HG03520 (cell line): ENCODE measurements at regions not wholly inside any gene's neighbourhood (a gene's known extent, or its start where the extent isn't known, plus 50 kb on each side); places are given as distances from the start of the nearest gene placed in this dataset.

Experiments
- ATAC-seq: cut with Tn5 transposase; IDR thresholded peaks from one replicate; pipeline ENCODE4 v1.9.1; 2021; ENCODE audit warnings: mild to moderate bottlenecking, moderate library complexity; ENCODE audit not compliant: unreplicated experiment

DNA sequence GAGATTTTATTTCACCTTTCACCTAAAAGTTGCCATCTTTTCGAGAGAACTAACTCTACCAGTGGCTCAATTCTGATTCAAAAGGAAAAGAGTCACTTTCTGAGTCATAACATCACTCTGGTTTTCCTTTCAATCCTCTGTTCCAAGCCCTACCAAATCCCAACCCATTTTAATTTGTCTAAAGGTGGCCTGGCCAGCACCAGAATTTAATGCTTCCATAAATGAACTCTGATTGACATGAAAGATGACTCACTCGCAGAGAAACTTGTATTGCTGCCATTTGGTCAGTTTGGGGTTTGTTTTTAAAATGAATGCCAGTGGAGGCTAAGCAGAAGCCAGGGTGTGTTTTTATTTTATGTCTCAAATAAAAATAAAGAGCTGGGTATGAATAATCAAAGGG, 117.4 kb upstream of the SOX5 start:
- ATAC-seq, result no peak

DNA sequence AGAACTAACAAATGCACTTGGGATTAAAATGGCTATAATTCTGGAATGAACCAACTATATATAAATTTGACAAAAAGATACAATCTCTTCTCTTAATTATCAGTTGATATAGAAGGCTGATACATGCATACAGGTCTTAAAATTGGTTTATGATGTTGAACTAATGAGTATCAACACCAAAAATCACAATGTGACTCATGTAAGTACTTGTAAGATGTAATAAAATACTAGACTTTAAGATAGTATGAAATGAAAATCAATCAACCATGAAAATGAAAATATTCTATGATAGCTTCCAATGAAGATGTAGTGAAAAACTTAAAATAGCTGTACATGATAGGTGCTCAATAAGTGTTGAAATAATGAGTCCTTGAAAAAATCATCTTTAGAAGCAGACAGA, 116.6 kb upstream of the SOX5 start:
- no peak for ATAC-seq

DNA sequence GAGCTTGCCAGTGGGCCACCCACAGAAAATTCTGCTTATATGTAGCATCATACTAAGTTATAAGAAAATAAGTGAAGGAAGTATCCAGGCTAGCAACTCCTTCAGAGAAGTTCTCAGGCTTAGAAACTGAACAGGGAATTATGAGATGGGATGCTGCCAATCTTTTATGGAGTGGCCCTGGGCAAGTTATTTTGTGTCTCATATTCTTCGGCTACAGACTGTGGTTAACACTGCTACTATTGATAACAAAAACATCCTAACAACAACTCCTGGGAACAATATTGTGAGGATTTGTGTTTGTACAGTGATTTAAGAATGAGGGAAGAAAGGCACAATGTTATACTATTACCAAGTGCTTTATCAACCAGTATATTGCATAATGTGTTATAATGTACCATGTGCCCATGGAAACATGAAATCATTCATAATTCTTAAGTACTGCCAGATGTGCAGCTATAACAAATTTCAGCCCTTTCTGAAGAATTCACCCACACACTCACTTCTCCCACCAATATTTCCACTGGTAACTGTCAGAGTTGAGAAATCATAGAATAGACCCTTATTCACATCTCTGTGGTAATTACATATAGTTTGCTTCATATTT, 113.3 kb upstream of the SOX5 start:
- no peak for ATAC-seq

DNA sequence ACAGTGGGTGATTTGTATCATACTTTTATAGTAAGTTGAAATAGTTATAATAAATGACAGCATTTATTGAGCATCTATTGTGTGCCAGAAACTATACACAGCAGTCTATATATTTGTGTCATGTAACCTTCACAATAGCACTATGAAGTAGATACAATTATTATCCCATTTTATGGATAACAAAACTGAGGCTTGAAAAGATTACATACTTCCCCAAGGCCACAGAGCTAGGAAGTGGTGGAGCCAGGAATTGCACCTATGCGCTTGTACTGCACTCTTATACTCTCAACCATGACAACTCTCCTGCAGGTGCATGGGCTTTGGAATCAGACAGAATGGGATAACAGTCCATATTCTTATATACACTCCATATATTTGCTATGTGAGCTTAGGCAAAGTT, 110.6 kb upstream of the SOX5 start:
- no peak for ATAC-seq

GRCh38 chr12:24057920-24058476, 108.5 kb upstream of the SOX5 start:
- no peak for ATAC-seq

GRCh38 chr12:24055747-24056146, 106.3 kb upstream of the SOX5 start:
- ATAC-seq, result no peak

DNA sequence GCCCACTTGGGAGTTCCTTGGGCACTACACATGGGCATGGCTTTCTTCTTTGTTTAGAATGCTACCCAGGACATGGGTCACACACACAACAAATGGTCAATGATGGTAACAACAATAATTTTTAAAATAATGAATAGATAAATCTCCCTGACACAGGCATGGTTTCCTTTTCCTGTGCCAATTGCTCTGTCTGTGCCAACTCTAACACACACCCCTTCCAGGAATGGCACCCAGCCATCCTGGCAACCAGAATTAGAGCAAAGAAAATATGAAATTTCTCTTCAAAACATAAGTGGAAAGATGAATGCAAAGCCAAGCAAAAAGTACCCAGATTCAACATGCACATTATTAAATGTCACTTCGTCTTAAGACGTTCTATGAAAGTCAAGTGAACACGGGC, 104.9 kb upstream of the SOX5 start:
- ATAC-seq, result no peak

DNA sequence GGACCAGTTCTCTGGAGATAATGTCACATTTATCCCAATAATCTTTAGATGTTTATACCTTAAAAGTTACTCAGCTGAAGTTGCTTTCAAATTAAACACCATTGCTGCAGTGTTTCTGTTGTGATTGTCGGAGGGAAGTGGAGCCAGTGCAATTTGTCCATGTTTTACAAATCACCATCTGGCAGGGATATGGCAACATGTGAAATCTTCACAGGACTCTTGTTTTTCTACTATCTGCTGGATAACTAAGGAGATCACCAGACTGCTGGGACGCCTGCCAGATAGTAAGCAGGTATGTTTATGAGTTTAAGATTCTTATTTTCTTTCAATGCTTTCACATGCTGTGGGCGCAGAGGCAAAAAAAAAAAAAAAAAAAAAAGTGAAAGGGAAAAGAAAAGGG, 100.3 kb upstream of the SOX5 start:
- ATAC-seq, result no peak

DNA sequence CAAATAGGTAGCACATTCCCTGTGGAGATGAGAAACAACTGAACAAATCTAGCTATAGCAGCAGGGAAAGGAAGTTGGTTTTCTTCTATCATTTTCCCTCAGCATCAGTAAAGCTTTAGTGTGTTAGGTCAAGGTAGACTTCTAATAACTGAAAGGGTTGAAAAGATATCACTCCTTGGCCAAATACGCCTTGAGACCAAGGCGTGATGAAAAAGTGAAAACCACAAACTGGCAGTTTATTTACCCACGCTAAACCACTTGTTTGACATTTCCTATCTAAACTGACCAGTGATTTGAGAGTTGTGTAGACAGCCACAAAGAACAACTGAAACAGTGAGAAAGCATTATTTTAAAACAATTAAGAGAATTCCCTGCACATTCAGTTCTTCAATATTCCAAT, 99.6 kb upstream of the SOX5 start:
- ATAC-seq, result no peak

DNA sequence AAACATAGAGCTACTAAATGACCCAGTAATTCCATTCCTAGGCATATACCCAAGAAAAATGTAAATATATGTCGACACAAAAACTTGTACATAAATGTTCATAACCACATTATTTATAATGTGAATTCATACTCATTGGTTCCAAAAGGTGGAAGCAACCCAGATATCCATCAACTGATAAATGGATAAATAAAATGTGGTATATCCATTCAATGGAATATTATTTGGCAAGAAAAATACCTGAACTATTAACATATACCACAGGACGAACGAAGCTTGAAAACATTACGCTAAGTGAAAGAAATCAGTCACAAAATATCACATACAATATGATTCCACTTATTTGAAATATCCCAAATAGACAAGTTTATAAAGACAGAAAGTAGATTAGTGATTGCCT, 99.0 kb upstream of the SOX5 start:
- ATAC-seq, result no peak

DNA sequence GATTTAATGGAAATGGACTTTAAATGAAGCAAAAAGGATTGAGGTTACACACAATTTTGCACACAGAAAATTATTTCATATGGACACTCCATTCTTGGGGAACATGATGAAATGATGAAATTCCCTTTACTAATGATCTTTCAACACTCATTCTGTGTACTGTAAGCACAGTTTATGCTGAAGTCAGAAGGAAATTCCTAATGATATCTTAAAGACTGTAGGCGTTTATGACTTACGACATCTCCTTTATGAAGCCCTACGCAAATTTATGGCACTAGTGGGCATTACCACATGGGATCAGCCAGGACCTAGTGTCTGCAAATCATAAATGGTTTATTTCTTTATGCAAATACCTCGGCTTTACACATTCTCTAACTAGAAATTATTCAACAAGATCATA, 97.9 kb upstream of the SOX5 start:
- ATAC-seq, result no peak

GRCh38 chr12:24045816-24046257, 96.4 kb upstream of the SOX5 start:
- ATAC-seq, result no peak

GRCh38 chr12:24044941-24045703, 95.7 kb upstream of the SOX5 start:
- ATAC-seq, result no peak

- ATAC-seq, result no peak
Measured at GRCh38 chr12:24042651-24043050, 93.2 kb upstream of the SOX5 start.

DNA sequence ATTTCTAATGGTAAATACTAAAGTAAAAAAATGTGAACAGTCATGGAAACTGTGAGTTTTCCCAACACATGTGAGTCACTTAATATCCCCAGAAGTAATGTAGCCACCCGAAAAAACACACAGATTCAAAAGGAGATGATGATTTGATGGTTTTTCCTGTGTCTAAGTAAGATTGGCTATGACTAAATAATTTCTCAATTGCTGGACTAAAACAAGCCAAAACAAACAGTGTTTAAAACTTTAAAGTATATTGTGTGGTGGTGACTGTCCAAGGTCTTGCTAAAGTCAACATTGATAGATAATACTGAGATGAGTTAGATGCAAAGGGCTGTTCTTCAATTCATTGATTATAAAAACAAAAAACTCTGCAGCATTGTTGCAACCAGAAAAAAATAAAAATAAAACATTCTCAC, 89.6 kb upstream of the SOX5 start:
- no peak for ATAC-seq

DNA sequence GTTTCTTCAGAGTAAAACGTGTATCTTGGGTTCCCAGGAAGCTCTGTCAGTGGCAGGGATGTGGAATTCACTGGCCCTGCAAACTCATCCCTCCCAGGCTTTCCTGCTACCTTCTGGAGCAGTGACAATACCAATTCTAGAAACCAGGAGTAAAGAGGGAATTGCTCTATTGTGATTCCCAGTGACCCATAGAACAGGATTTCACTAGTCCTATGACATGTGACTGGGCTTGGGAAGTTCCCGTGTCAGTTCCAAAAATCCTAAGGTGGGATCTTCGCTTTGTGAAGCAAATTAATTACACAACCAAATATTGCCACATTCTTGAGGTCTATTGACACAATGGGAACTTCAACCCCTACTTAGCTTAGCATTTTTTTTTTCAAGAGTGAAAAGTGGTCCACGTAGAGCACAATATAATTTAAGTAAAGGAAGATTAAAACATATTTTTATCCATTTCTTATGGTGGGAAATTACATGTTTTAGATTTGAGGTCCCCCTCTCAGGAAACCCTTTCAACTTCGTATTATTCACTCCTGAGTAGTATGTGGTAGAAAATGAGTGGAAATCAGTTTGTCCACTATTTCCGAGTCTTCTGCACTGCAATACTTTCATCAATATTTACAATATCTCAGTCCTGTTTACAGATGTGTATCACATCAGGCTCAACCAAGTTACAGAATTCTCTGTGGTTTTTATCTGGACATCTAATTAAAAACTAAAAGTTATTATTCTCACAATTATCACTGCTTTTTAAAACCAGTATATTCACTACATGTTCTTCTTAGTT, 88.9 kb upstream of the SOX5 start:
- no peak for ATAC-seq

GRCh38 chr12:24036438-24037216, 87.2 kb upstream of the SOX5 start:
- no peak for ATAC-seq

DNA sequence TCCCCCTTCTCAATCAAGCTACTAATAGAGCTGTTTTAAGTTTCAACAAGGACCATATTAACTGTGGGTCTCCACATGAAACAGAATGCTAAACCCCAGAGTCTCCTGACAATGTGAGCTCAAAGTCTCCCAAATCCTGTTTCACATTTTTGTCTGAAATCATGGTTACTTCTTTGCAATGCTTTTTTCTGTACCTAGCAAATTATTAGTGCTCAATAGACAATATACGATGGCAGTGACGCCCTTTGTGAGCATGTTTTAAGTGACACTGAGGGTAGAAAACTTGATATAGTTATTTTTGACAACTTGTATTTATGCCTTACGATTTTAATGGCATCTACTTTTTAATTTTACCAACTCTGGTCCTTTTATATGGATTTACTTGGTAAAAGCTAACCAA, 85.4 kb upstream of the SOX5 start:
- no peak for ATAC-seq

GRCh38 chr12:24034160-24034559, 84.7 kb upstream of the SOX5 start:
- no peak for ATAC-seq

GRCh38 chr12:24027352-24027751, 77.9 kb upstream of the SOX5 start:
- no peak for ATAC-seq
